Testis (tissue), 2 donors: ENCODE measurements at regions not wholly inside any gene's neighbourhood (a gene's known extent, or its start where the extent isn't known, plus 50 kb on each side); places are given as distances from the start of the nearest gene placed in this dataset.

Source experiments
- DNase-seq: peaks from one replicate; pipeline ENCODE4 v3.0.0-alpha.2; 2019
- H3K27ac ChIP-seq, 2 donors: fragments of 200-600 bp; sonication (generic); one replicate each; pipeline ENCODE4 v1.5.1; 2019
- H3K27me3 ChIP-seq: fragments of 200-600 bp; sonication (generic); one replicate; pipeline ENCODE4 v1.5.1; 2019
- H3K36me3 ChIP-seq: fragments of 200-600 bp; sonication (generic); one replicate; pipeline ENCODE4 v1.5.1; 2017; ENCODE audit warnings: low read depth; ENCODE audit errors: missing control alignments
- H3K4me1 ChIP-seq: fragments of 200-600 bp; sonication (generic); one replicate; pipeline ENCODE4 v1.5.1; 2019
- H3K4me3 ChIP-seq, 2 donors: fragments of 200-600 bp; sonication (generic); one replicate each; pipeline ENCODE4 v1.5.1; 2017 to 2019
- H3K9me3 ChIP-seq: fragments of 200-600 bp; sonication (generic); one replicate; pipeline ENCODE4 v1.5.1; 2017
- POLR2A ChIP-seq: fragments of 450-650 bp; IDR thresholded peaks from one replicate; pipeline ENCODE4 v1.6.1; 2017; ENCODE audit warnings: antibody characterized with exemption, mild to moderate bottlenecking, moderate library complexity
- WGBS, 2 donors: methylation state at CpG; one replicate each; pipeline ENCODE4 v1.1.5; 2018; 5-methylcytosine and 5-hydroxymethylcytosine counted together
- intact Hi-C: fragments of 100-400 bp; cut with DNase I; formaldehyde crosslinking; loops from one replicate; pipeline ENCODE4 v1.15.1; 2023; ENCODE audit warnings: low total_unique reads
- TF ChIP-seq, protein P1 (sequence below), 3 experiments: fragments of 450-650 bp in 2 of 3; fragments of 200-600 bp in 1 of 3; sonication (generic) in 1 of 3; IDR thresholded peaks; one replicate each; pipeline ENCODE4 v1.5.1; 2016 to 2019; ENCODE audit warnings: antibody characterized with exemption in 3 of 3, mild to moderate bottlenecking in 2 of 3, moderate library complexity in 1 of 3

DNA sequence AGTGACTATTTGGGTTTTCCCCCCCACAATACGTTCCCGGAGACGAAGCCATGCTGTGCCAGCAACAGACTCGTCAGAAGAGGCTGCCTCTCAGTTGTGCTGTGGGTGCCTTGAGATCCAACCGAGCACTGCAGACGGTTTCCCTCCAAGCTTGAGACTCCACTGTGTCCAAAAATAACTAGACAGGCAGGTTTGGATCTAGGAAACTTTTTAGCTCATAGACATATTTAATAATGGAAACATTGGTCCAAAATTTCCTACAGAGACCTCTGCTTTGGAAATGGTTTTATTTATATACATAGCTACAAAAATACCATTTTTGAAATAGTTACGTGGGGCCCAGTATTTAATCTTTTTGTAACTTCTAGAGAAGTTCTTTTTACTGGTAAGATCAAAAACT, 63.1 kb upstream of the SPATS2L start:
- no peak overlapping the region for H3K27ac ChIP-seq
- intact Hi-C loops: no loop called here
- TF ChIP-seq, protein P1, sequence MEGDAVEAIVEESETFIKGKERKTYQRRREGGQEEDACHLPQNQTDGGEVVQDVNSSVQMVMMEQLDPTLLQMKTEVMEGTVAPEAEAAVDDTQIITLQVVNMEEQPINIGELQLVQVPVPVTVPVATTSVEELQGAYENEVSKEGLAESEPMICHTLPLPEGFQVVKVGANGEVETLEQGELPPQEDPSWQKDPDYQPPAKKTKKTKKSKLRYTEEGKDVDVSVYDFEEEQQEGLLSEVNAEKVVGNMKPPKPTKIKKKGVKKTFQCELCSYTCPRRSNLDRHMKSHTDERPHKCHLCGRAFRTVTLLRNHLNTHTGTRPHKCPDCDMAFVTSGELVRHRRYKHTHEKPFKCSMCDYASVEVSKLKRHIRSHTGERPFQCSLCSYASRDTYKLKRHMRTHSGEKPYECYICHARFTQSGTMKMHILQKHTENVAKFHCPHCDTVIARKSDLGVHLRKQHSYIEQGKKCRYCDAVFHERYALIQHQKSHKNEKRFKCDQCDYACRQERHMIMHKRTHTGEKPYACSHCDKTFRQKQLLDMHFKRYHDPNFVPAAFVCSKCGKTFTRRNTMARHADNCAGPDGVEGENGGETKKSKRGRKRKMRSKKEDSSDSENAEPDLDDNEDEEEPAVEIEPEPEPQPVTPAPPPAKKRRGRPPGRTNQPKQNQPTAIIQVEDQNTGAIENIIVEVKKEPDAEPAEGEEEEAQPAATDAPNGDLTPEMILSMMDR (IDR thresholded peaks at IDR 0.05): no peak
- no peak for TF ChIP-seq POLR2A
- no peak for DNase-seq
- no peaks in the 10 kb centered on the region for H3K9me3 ChIP-seq
- no peaks in the 10 kb centered on the region for H3K36me3 ChIP-seq
- no peaks in the 10 kb centered on the region for H3K4me1 ChIP-seq
- WGBS, 2 donors: 71 to 78% methylated on average over 7 of the region's 7 CpGs
- no peaks in the 10 kb centered on the region for H3K27me3 ChIP-seq
- H3K4me3 ChIP-seq: no peak overlapping the region

DNA sequence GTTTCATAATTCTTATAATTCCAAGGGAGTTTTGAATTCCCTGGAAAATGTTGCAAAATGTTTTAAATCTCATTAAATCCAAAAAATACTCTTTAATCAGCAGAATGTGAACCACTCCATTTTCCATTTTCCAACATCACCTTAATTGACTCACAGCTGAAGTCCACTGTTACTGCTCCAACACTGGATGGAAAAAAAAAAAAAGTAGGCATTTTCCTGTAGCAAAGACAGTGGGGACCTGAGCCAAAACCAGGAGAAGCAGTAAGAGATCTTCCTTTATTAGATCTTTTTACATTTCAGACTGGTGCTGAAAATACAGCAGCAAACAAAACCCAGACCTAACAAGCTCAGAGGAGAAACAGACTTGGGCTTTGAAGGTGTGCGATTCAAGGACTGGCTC, 62.4 kb upstream of the SPATS2L start:
- WGBS, 2 donors: 95% methylated on average over 1 of the region's 1 CpG

DNA sequence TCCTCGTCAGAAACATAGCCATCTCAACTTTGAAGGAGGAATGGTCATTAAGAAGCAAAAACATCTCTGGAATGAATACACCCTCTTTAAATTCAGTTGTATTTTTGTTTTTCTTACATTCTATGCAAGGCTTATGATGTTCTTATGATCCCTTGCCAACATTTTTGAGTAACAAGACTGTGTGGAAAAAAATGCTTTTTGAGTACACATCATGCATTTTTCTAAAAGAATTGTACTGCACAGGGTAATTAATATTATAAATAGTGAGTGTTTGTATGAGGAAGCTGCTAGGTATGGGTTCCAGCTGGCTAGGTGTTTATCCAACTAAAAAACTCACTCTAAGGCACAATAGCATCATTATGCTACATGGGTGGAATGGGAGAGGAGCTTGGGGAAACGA, 59.0 kb upstream of the SPATS2L start:
- no peaks in the 10 kb centered on the region for H3K36me3 ChIP-seq
- no peaks in the 10 kb centered on the region for H3K9me3 ChIP-seq
- H3K27ac ChIP-seq: no peak overlapping the region
- no peak for DNase-seq
- H3K4me3 ChIP-seq: no peak overlapping the region
- no peak for TF ChIP-seq POLR2A
- TF ChIP-seq, protein P1 (IDR thresholded peaks at IDR 0.05): no peak
- intact Hi-C loops: no loop called here
- H3K4me1 ChIP-seq: no peaks in the 10 kb centered on the region
- 51 to 55% methylated on average over 2 of the region's 2 CpGs for whole genome bisulfite sequencing, 2 donors
- H3K27me3 ChIP-seq: no peaks in the 10 kb centered on the region

More for the DNA sequence above, 62.4 kb upstream of the SPATS2L start:
- Histone ChIP-seq H3K4me1 (no peaks in the 10 kb centered on the region), H3K36me3 (no peaks in the 10 kb centered on the region), H3K27ac (no peak overlapping the region), H3K9me3 (no peaks in the 10 kb centered on the region), H3K4me3 (no peak overlapping the region), H3K27me3 (no peaks in the 10 kb centered on the region)
- DNase-seq: no peak
- TF ChIP-seq, protein P1 (IDR thresholded peaks at IDR 0.05): no peak
- no peak for TF ChIP-seq POLR2A
- intact Hi-C loops: no loop called here

DNA sequence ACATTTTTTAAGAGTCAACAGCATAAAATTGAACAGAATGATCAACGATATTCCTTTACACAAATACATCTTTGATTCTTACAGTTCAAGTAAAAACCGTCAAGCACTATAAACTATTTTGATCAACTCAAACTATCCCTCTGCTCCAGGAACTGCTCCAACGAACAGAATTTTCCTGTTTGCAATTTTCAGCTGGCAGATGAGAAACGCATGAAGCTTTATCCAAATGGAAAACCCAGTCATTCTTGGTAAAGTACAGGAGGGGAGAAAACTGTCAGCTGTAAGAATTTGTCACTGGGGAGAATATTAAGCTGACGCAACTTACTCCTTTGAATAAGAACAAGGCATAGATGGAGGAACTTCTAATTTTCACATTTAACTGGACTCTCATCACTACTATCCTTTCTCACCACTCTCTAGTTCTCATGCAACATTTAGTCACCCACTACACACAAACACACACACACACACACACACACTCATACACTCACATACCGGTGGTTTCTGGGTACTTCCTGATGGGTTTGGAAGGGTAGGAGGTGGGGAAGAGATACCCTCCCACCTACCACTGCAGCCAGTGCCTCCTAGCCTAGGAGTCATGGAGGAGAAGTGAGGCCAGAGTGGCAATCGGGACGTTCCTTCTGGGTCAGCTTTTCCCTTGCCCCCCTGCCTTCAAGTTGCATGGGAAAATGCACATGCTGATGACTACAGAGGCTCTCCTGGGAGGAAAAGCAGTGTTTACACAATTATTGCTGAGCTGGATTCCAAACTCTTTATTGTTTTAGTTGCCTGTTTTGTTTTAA, 54.0 kb upstream of the SPATS2L start:
- Histone ChIP-seq H3K4me1 (no peaks in the 10 kb centered on the region), H3K27me3 (no peaks in the 10 kb centered on the region), H3K4me3 (no peak overlapping the region), H3K27ac (no peak overlapping the region), H3K9me3 (no peaks in the 10 kb centered on the region), H3K36me3 (no peaks in the 10 kb centered on the region)
- DNase-seq: no peak
- TF ChIP-seq POLR2A: no peak
- TF ChIP-seq, protein P1 (IDR thresholded peaks at IDR 0.05): no peak
- 52 to 55% methylated on average over 8 of the region's 8 CpGs for WGBS, 2 donors
- intact Hi-C loops: no loop called here

DNA sequence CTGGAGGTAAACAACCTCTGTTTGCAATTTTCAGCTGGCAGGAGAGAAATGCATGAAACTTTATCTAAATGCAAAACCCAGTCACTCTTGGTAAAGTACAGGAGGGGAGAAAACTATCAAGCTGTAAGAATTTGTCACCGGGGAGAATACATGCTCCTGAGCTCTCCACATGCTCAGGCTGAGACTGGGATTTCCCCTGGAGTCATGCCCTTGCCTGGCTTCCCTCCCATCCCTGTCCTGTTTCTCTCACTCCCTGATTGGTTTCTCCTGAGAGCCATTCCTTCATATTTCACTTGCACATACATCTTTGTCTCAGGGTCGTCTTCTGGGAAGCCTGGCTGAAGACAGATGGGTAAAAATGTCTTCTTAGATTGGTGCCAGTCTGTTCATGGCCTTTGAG, 52.9 kb upstream of the SPATS2L start:
- no peak for DNase-seq
- 37 to 50% methylated on average over 2 of the region's 2 CpGs for WGBS, 2 donors
- no peaks in the 10 kb centered on the region for H3K36me3 ChIP-seq
- no peak overlapping the region for H3K27ac ChIP-seq
- intact Hi-C loops: no loop called here
- H3K9me3 ChIP-seq: no peaks in the 10 kb centered on the region
- H3K4me1 ChIP-seq: no peaks in the 10 kb centered on the region
- H3K27me3 ChIP-seq: no peaks in the 10 kb centered on the region
- no peak overlapping the region for H3K4me3 ChIP-seq
- TF ChIP-seq, protein P1 (IDR thresholded peaks at IDR 0.05): no peak
- no peak for TF ChIP-seq POLR2A
